GM23338 (cell line): ENCODE measurements at regions not wholly inside any gene's neighbourhood (a gene's known extent, or its start where the extent isn't known, plus 50 kb on each side); places are given as distances from the start of the nearest gene placed in this dataset.

Experiments used
- ATAC-seq: fragments of 200-7000 bp; cut with Tn5 transposase; 3 replicates; pipeline ENCODE4 v1.9.1; 2020
- DNase-seq: peaks from one replicate; pipeline ENCODE4 v3.0.0-alpha.2; 2015; ENCODE audit warnings: low spot score
- H2AFZ ChIP-seq: fragments of 200-600 bp; sonication (generic); 2 replicates; pipeline ENCODE4 v1.8.0; 2016; ENCODE audit warnings: antibody characterized with exemption, mild to moderate bottlenecking, moderate library complexity
- H3F3A ChIP-seq: fragments of 200-600 bp; sonication (generic); replicated peaks from 2 replicates; pipeline ENCODE4 v1.8.0; 2017; ENCODE audit warnings: antibody characterized with exemption, mixed run types, low read depth
- H3K27ac ChIP-seq: fragments of 200-600 bp; sonication (generic); 2 replicates; pipeline ENCODE4 v1.6.1; 2016; ENCODE audit warnings: low read depth
- H3K27me3 ChIP-seq: fragments of 200-600 bp; sonication (generic); 2 replicates; pipeline ENCODE4 v1.8.0; 2016; ENCODE audit warnings: mild to moderate bottlenecking, mixed run types, moderate library complexity; ENCODE audit not compliant: insufficient read depth
- H3K36me3 ChIP-seq: fragments of 200-600 bp; sonication (generic); 2 replicates; pipeline ENCODE4 v1.8.0; 2016; ENCODE audit warnings: mild to moderate bottlenecking; ENCODE audit not compliant: insufficient read depth
- H3K4me1 ChIP-seq: fragments of 200-600 bp; sonication (generic); 2 replicates; pipeline ENCODE4 v1.8.0; 2016; ENCODE audit warnings: mild to moderate bottlenecking, moderate library complexity; ENCODE audit not compliant: insufficient read depth
- H3K4me2 ChIP-seq: fragments of 200-600 bp; sonication (generic); 2 replicates; pipeline ENCODE4 v1.7.1; 2017; ENCODE audit warnings: mixed run types
- H3K4me3 ChIP-seq: fragments of 200-600 bp; sonication (generic); 2 replicates; pipeline ENCODE4 v1.6.1; 2016; ENCODE audit warnings: mixed run types
- H3K79me2 ChIP-seq: fragments of 200-600 bp; sonication (generic); replicated peaks from 2 replicates; pipeline ENCODE4 v1.8.0; 2017; ENCODE audit warnings: mild to moderate bottlenecking; ENCODE audit not compliant: insufficient read depth
- H3K9me2 ChIP-seq: fragments of 200-600 bp; sonication (generic); 2 replicates; pipeline ENCODE4 v1.8.0; 2017; ENCODE audit not compliant: insufficient read depth
- H4K20me1 ChIP-seq: fragments of 200-600 bp; sonication (generic); replicated peaks from 2 replicates; pipeline ENCODE4 v1.8.0; 2017; ENCODE audit warnings: mild to moderate bottlenecking; ENCODE audit not compliant: insufficient read depth
- H3K27ac Mint-ChIP-seq: 2 replicates; pipeline ENCODE4 v1.8.0; 2020; ENCODE audit warnings: inconsistent platforms, mild to moderate bottlenecking, moderate library complexity, mixed read lengths
- H3K27me3 Mint-ChIP-seq: 3 replicates; pipeline ENCODE4 v1.8.0; 2022; ENCODE audit warnings: low read depth, mild to moderate bottlenecking, moderate library complexity, mixed read lengths, inconsistent platforms; ENCODE audit not compliant: insufficient read depth, poor library complexity
- H3K36me3 Mint-ChIP-seq: 3 replicates; pipeline ENCODE4 v1.8.0; 2021; ENCODE audit warnings: low read depth, mild to moderate bottlenecking, inconsistent platforms, moderate library complexity, mixed read lengths
- H3K4me1 Mint-ChIP-seq: 3 replicates; pipeline ENCODE4 v1.8.0; 2020; ENCODE audit warnings: mild to moderate bottlenecking, inconsistent platforms, mixed read lengths
- H3K4me3 Mint-ChIP-seq: 3 replicates; pipeline ENCODE4 v1.8.0; 2021; ENCODE audit warnings: moderate library complexity, mild to moderate bottlenecking, inconsistent platforms, mixed read lengths
- H3K9me3 Mint-ChIP-seq: 3 replicates; pipeline ENCODE4 v1.8.0; 2020; ENCODE audit warnings: moderate library complexity, mild to moderate bottlenecking, inconsistent platforms, mixed read lengths
- CREB1 ChIP-seq: fragments of 250-450 bp; sonication (Bioruptor Pico); IDR thresholded peaks from 2 replicates; pipeline ENCODE4 v1.5.0; 2020; ENCODE audit warnings: low read depth, mild to moderate bottlenecking, moderate library complexity
- ETS1 ChIP-seq: IDR thresholded peaks from 2 replicates; pipeline ENCODE4 v1.6.1; 2016; ENCODE audit warnings: antibody characterized with exemption
- EZH2 ChIP-seq: fragments of 200-600 bp; sonication (generic); IDR thresholded peaks from one replicate; pipeline ENCODE4 v1.8.0; 2017; ENCODE audit warnings: antibody characterized with exemption, mild to moderate bottlenecking, low read depth; ENCODE audit not compliant: unreplicated experiment
- EZH2phosphoT487 ChIP-seq: fragments of 200-600 bp; sonication (generic); IDR thresholded peaks from one replicate; pipeline ENCODE4 v1.8.1; 2018; ENCODE audit warnings: antibody characterized with exemption; ENCODE audit not compliant: unreplicated experiment
- JUNB ChIP-seq: IDR thresholded peaks from one replicate; pipeline ENCODE4 v1.6.1; 2016; ENCODE audit warnings: antibody characterized with exemption; ENCODE audit not compliant: unreplicated experiment
- NANOG ChIP-seq: IDR thresholded peaks from 2 replicates; pipeline ENCODE4 v1.6.1; 2016; ENCODE audit warnings: antibody characterized with exemption, borderline replicate concordance
- POLR2AphosphoS5 ChIP-seq: IDR thresholded peaks from 2 replicates; pipeline ENCODE4 v1.6.1; 2016; ENCODE audit warnings: antibody characterized with exemption, low read depth
- STAT1 ChIP-seq: IDR thresholded peaks from one replicate; pipeline ENCODE4 v1.6.1; 2016; ENCODE audit warnings: antibody characterized with exemption; ENCODE audit not compliant: unreplicated experiment
- ZNF114 ChIP-seq: fragments of 250-450 bp; sonication (Bioruptor Pico); IDR thresholded peaks from 2 replicates; pipeline ENCODE4 v1.5.0; 2020; ENCODE audit warnings: mild to moderate bottlenecking, moderate library complexity
- ZNF331 ChIP-seq: fragments of 250-450 bp; sonication (Bioruptor Pico); IDR thresholded peaks from 2 replicates; pipeline ENCODE4 v1.5.0; 2020; ENCODE audit warnings: low read depth, mild to moderate bottlenecking, moderate library complexity
- TF ChIP-seq, protein P1 (sequence below): IDR thresholded peaks from one replicate; pipeline ENCODE4 v1.6.1; 2018; ENCODE audit warnings: antibody characterized with exemption; ENCODE audit not compliant: unreplicated experiment

GRCh38 chr7:42344198-42344755 lies 107.3 kb upstream of the GLI3 start:
- H3K36me3 ChIP-seq, result no peaks in the 10 kb centered on the region
- H3K9me3 Mint-ChIP-seq, result no peaks in the 10 kb centered on the region
- no peaks in the 10 kb centered on the region for H3K36me3 Mint-ChIP-seq
- H3K79me2 ChIP-seq, result no peaks in the 10 kb centered on the region
- no peak overlapping the region for H3K4me3 ChIP-seq
- no peaks in the 10 kb centered on the region for H3K27me3 ChIP-seq
- H3K9me2 ChIP-seq, result no peaks in the 10 kb centered on the region
- H3K4me2 ChIP-seq, result no peak overlapping the region
- ATAC-seq (no peak), DNase-seq (no peak)
- H3K27me3 Mint-ChIP-seq, result peaks cover 6% of the 10 kb centered on the region
- H2AFZ ChIP-seq, result no peak overlapping the region
- H4K20me1 ChIP-seq, result no peaks in the 10 kb centered on the region
- no peak overlapping the region for H3K27ac Mint-ChIP-seq
- peaks cover 29% of the 10 kb centered on the region for H3K4me1 Mint-ChIP-seq
- H3K4me1 ChIP-seq, result peaks cover 17% of the 10 kb centered on the region
- H3F3A ChIP-seq, result no peaks in the 10 kb centered on the region
- no peak overlapping the region for H3K4me3 Mint-ChIP-seq
- TF ChIP-seq NANOG, result no peak
- TF ChIP-seq STAT1, result no peak
- TF ChIP-seq, protein P1, sequence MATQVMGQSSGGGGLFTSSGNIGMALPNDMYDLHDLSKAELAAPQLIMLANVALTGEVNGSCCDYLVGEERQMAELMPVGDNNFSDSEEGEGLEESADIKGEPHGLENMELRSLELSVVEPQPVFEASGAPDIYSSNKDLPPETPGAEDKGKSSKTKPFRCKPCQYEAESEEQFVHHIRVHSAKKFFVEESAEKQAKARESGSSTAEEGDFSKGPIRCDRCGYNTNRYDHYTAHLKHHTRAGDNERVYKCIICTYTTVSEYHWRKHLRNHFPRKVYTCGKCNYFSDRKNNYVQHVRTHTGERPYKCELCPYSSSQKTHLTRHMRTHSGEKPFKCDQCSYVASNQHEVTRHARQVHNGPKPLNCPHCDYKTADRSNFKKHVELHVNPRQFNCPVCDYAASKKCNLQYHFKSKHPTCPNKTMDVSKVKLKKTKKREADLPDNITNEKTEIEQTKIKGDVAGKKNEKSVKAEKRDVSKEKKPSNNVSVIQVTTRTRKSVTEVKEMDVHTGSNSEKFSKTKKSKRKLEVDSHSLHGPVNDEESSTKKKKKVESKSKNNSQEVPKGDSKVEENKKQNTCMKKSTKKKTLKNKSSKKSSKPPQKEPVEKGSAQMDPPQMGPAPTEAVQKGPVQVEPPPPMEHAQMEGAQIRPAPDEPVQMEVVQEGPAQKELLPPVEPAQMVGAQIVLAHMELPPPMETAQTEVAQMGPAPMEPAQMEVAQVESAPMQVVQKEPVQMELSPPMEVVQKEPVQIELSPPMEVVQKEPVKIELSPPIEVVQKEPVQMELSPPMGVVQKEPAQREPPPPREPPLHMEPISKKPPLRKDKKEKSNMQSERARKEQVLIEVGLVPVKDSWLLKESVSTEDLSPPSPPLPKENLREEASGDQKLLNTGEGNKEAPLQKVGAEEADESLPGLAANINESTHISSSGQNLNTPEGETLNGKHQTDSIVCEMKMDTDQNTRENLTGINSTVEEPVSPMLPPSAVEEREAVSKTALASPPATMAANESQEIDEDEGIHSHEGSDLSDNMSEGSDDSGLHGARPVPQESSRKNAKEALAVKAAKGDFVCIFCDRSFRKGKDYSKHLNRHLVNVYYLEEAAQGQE, result no peak
- no peak for TF ChIP-seq POLR2AphosphoS5
- no peak for TF ChIP-seq CREB1
- H3K27ac ChIP-seq, result no peak overlapping the region

DNA sequence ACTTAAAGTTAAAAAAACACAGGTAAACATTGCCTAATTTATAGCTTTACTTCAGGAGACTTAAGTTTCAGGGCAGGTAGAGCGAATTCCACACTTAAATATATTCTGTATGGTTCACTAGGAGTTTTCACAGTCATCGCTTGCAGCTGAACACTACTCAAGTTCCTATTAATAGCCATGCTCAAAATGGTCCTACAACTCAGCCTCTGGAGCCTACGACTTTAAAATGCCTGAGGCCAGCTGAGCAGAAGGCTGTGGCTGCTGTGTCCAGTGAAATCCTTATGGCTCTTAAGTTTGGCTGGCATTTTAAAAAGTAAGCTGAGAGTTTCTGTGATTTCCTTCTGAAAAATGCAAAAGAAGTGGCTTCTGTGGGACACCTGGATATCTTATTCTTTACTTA lies 105.4 kb upstream of the GLI3 start:
- Histone ChIP-seq H3F3A (no peaks in the 10 kb centered on the region), H3K4me1 (peaks cover 29% of the 10 kb centered on the region), H3K36me3 (no peaks in the 10 kb centered on the region), H3K4me3 (no peak overlapping the region), H3K4me2 (no peak overlapping the region), H3K27ac (no peak overlapping the region), H3K9me2 (no peaks in the 10 kb centered on the region), H4K20me1 (no peaks in the 10 kb centered on the region), H2AFZ (no peak overlapping the region; the same call in 1 of the 2 replicates), H3K27me3 (no peaks in the 10 kb centered on the region), H3K79me2 (no peaks in the 10 kb centered on the region)
- H3K27me3 Mint-ChIP-seq, result peaks cover 6% of the 10 kb centered on the region
- no peaks in the 10 kb centered on the region for H3K36me3 Mint-ChIP-seq
- ATAC-seq (no peak), DNase-seq (no peak)
- no peak overlapping the region for H3K27ac Mint-ChIP-seq
- H3K9me3 Mint-ChIP-seq, result no peaks in the 10 kb centered on the region
- peaks cover 36% of the 10 kb centered on the region for H3K4me1 Mint-ChIP-seq
- no peak overlapping the region for H3K4me3 Mint-ChIP-seq
- TF ChIP-seq ZNF114 (CRISPR knock-in tag) (no peak), POLR2AphosphoS5 (no peak), EZH2phosphoT487 (no peak), ETS1 (no peak), JUNB (no peak), CREB1 (no peak), EZH2 (no peak), ZNF331 (CRISPR knock-in tag) (no peak)
- TF ChIP-seq, protein P1, result no peak
